Fibroblast of mammary gland (primary cell): ENCODE measurements at regions not wholly inside any gene's neighbourhood (a gene's known extent, or its start where the extent isn't known, plus 50 kb on each side); places are given as distances from the start of the nearest gene placed in this dataset.
A peak's percentile ranks its signal among the peaks of the same experiment; 100 is the strongest.

Experiments
- DNase-seq: peaks from one replicate; pipeline ENCODE4 v3.0.0-alpha.2; 2010; ENCODE audit warnings: low read depth
- H3K4me3 ChIP-seq: 2 replicates; pipeline ENCODE4 v1.5.1; 2011; ENCODE audit warnings: low read depth, mild to moderate bottlenecking, low read length, moderate library complexity; ENCODE audit not compliant: control insufficient read depth
- CTCF ChIP-seq: conservative IDR thresholded peaks from 2 replicates; pipeline ENCODE4 v1.5.1; 2011; ENCODE audit warnings: low read depth, low read length, inconsistent platforms; ENCODE audit not compliant: control insufficient read depth, insufficient read depth

- DNase-seq, result no peak
- no peak for TF ChIP-seq CTCF
- no peak overlapping the region for H3K4me3 ChIP-seq
Measured at GRCh38 chr10:6843894-6844650, 264.0 kb upstream of the PRKCQ start.

GRCh38 chr10:6843481-6843881, 263.4 kb upstream of the PRKCQ start:
- DNase-seq, result peak; percentile 11
- H3K4me3 ChIP-seq, result no peak overlapping the region
- TF ChIP-seq CTCF, result peak; percentile 13

GRCh38 chr10:6842722-6843121, 262.6 kb upstream of the PRKCQ start:
- no peak for DNase-seq
- TF ChIP-seq CTCF, result no peak
- H3K4me3 ChIP-seq, result no peak overlapping the region

GRCh38 chr10:6841761-6842160, 261.7 kb upstream of the PRKCQ start:
- TF ChIP-seq CTCF, result no peak
- no peak overlapping the region for H3K4me3 ChIP-seq
- no peak for DNase-seq

GRCh38 chr10:6840766-6841165, 260.7 kb upstream of the PRKCQ start:
- peak; percentile 90 for DNase-seq
- TF ChIP-seq CTCF, result no peak
- no peak overlapping the region for H3K4me3 ChIP-seq

- no peak for TF ChIP-seq CTCF
- peak; percentile 71 for DNase-seq
- H3K4me3 ChIP-seq, result no peak overlapping the region
Measured at GRCh38 chr10:6840201-6840691, 260.2 kb upstream of the PRKCQ start.

GRCh38 chr10:6838118-6838517, 258.0 kb upstream of the PRKCQ start:
- no peak overlapping the region for H3K4me3 ChIP-seq
- DNase-seq, result peak; percentile 11
- TF ChIP-seq CTCF, result peak; percentile 21
